ENCODE measurements at regions not wholly inside any gene's neighbourhood (a gene's known extent, or its start where the extent isn't known, plus 50 kb on each side); places are given as distances from the start of the nearest gene placed in this dataset.
A peak's percentile ranks its signal among the peaks of the same experiment; 100 is the strongest.
"Not testable (repeated sequence)": the region's sequence is repeated elsewhere in the genome, so short reads cannot be mapped to it uniquely, and the experiment has no call there.

DNA sequence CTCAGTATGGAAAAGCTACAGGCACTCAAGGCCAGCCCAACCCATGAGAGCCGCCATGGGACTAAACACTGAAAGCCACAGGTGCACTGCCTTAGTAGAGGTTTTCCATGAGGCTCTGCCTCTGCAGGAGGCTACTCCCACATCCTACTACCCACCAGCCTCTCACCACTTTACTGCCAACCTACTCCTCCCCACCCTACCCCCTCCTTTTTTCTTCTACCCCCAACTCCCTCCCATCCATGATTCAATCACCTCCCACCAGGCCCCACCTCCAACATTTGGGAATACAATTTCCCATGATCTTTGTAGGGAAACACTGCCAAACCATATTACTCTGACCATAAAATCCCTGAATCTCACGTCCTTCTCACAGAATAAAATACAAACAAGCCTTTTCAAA lies 101.6 kb upstream of the CTSV start:
- H3K4me3 ChIP-seq (ENCODE audit: low read depth, low read length): no peak overlapping the region
- TF ChIP-seq MAX (IDR thresholded peaks at IDR 0.05; ENCODE audit: low read depth, low read length): no peak
- no peak for TF ChIP-seq CTCF (IDR thresholded peaks at IDR 0.05; ENCODE audit: low read depth, low read length)
- TF ChIP-seq POLR2A (IDR thresholded peaks at IDR 0.05; ENCODE audit: extremely low read depth, insufficient read length): no peak
- TF ChIP-seq MYC (IDR thresholded peaks at IDR 0.05; ENCODE audit: low read depth, low read length): no peak
- no peak for DNase-seq (ENCODE audit: low read depth)

DNA sequence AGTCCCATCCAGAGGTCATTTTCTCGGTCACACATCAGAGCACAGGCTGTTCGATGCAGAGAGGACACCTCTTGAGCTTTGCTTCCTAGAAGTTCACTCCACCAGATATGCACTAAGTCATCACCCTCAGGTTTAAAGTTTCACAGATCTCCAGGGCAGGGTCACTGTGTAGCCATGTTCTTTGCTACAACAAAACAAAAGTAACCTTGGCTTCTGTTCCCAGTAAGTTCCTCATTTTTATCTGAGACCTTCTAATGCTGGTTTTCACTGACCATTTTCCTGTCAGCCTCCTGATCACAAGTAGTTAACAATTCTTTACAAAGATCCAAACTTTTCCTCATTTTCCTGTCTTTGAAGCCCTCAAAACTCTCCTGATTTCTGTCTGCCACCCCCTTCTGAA lies 97.5 kb upstream of the CTSV start:
- DNase-seq (ENCODE audit: low read depth): peak; percentile 23
- TF ChIP-seq CTCF (IDR thresholded peaks at IDR 0.05; ENCODE audit: low read depth, low read length) (no peak), MAX (IDR thresholded peaks at IDR 0.05; ENCODE audit: low read depth, low read length) (no peak), MYC (IDR thresholded peaks at IDR 0.05; ENCODE audit: low read depth, low read length) (no peak), POLR2A (IDR thresholded peaks at IDR 0.05; ENCODE audit: extremely low read depth, insufficient read length) (no peak)
- H3K4me3 ChIP-seq (ENCODE audit: low read depth, low read length): no peak overlapping the region

DNA sequence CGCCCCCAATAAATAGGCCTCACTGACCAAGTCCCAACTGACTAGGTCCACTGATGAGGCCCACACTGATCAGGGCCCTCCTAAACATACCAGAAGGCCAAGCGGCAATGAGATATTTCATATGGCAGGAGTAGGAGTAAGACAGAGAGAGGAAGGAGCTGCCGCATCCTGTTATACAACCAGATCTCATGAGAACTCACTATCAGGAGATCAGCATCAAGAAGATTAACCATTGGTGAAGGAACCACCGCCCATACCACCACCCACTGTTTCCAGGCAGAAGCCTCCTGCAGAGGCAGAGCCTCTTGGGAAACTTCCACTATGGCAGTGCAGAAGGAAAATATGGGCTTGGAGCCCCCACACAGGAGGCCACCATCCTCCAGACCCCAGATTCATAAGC lies 95.0 kb upstream of the CTSV start:
- not testable (repeated sequence) for H3K4me3 ChIP-seq (ENCODE audit: low read depth, low read length)

DNA sequence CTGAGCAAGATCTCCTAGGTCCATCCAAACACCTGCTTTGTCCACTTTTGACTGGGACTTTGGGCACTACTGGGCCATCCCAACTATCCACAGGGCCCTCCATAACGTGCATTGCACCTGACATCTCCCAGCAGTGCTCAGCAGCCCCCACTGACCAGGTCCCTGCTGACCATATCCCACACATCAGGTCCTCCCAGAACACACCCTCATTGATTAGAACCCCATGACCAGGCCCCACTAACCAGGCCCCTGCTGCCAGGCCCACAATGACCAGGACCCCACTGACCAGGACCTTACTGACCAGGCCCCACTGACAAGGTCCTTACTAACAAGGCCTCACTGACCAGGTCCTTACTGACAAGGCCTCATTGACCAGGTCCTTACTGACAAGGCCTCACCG lies 93.9 kb upstream of the CTSV start:
- no peak overlapping the region for H3K4me3 ChIP-seq (ENCODE audit: low read depth, low read length)
- TF ChIP-seq CTCF (IDR thresholded peaks at IDR 0.05; ENCODE audit: low read depth, low read length) (no peak), MYC (IDR thresholded peaks at IDR 0.05; ENCODE audit: low read depth, low read length) (no peak), POLR2A (IDR thresholded peaks at IDR 0.05; ENCODE audit: extremely low read depth, insufficient read length) (no peak), MAX (IDR thresholded peaks at IDR 0.05; ENCODE audit: low read depth, low read length) (no peak)
- no peak for DNase-seq (ENCODE audit: low read depth)

More for the DNA sequence above, 95.0 kb upstream of the CTSV start:
- not testable (repeated sequence) for DNase-seq (ENCODE audit: low read depth)

GRCh38 chr9:97130864-97131263 lies 91.9 kb upstream of the CTSV start:
- not testable (repeated sequence) for H3K4me3 ChIP-seq (ENCODE audit: low read depth, low read length)

GRCh38 chr9:97130387-97130786 lies 91.4 kb upstream of the CTSV start:
- not testable (repeated sequence) for DNase-seq (ENCODE audit: low read depth); H3K4me3 ChIP-seq (ENCODE audit: low read depth, low read length)

More at GRCh38 chr9:97130864-97131263, 91.9 kb upstream of the CTSV start:
- DNase-seq (ENCODE audit: low read depth): not testable (repeated sequence)

DNA sequence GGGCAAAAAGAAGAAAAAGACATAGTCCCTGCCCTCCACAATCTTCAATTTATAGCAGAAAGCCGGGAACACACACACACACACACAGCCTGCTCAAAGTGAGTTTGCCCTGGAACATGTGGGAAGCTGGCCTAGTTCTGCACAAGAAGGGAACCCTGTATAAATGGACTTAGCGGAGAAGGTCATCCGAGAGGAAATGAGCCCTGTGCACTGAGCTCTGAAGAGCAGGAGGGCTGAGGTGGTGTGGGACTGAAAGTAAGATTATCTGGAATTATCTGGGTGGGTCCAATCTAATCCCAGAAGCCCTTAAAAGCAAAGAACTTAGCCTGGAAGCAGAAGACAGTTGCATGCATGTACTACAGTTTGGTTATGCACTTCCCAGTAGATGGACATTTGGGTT lies 90.0 kb upstream of the CTSV start:
- H3K4me3 ChIP-seq (ENCODE audit: low read depth, low read length): no peak overlapping the region
- no peak for DNase-seq (ENCODE audit: low read depth)
- no peak for TF ChIP-seq CTCF (IDR thresholded peaks at IDR 0.05; ENCODE audit: low read depth, low read length)
- no peak for TF ChIP-seq POLR2A (IDR thresholded peaks at IDR 0.05; ENCODE audit: extremely low read depth, insufficient read length)
- TF ChIP-seq MAX (IDR thresholded peaks at IDR 0.05; ENCODE audit: low read depth, low read length): no peak
- no peak for TF ChIP-seq MYC (IDR thresholded peaks at IDR 0.05; ENCODE audit: low read depth, low read length)

DNA sequence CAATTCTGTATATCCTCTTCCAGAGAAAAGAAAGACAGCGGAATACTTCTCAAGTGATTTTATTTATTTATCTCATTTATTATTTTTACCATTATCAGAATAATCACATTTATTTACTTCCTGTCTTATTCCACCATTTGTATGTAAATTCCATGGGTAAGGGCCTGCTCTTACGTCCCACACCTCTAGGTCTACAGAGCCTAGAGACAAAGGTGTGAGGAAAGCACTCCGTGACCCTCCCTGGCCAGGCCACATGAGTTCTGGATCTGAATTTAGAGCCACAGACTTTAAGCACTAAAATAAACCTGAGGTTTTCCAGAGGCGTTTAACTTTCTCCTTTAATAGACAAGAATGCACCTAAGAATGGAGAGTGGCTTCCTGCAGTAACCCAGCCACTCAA lies 85.3 kb upstream of the CTSV start:
- no peak for DNase-seq (ENCODE audit: low read depth)
- no peak overlapping the region for H3K4me3 ChIP-seq (ENCODE audit: low read depth, low read length)
- TF ChIP-seq POLR2A (IDR thresholded peaks at IDR 0.05; ENCODE audit: extremely low read depth, insufficient read length) (no peak), MYC (IDR thresholded peaks at IDR 0.05; ENCODE audit: low read depth, low read length) (no peak), CTCF (IDR thresholded peaks at IDR 0.05; ENCODE audit: low read depth, low read length) (no peak), MAX (IDR thresholded peaks at IDR 0.05; ENCODE audit: low read depth, low read length) (no peak)

Measured in NB4 (cell line).